ENCODE measurements at regions not wholly inside any gene's neighbourhood (a gene's known extent, or its start where the extent isn't known, plus 50 kb on each side); places are given as distances from the start of the nearest gene placed in this dataset.

GRCh38 chr12:24759155-24759554, 189.7 kb downstream of the BCAT1 start:
- peak; percentile 83 for DNase-seq (ENCODE audit: low read depth)

GRCh38 chr12:24756479-24757024, 192.3 kb downstream of the BCAT1 start:
- DNase-seq (ENCODE audit: low read depth): no peak

- peak; percentile 93 for DNase-seq (ENCODE audit: low read depth)
These were observed 193.9 kb downstream of the BCAT1 start for GRCh38 chr12:24754690-24755638.

GRCh38 chr12:24752763-24753462, 196.0 kb downstream of the BCAT1 start:
- no peak for DNase-seq (ENCODE audit: low read depth)

- DNase-seq (ENCODE audit: low read depth): peak; percentile 15
These were observed 197.7 kb downstream of the BCAT1 start for GRCh38 chr12:24751181-24751580.

GRCh38 chr12:24750263-24750662, 198.6 kb downstream of the BCAT1 start:
- no peak for DNase-seq (ENCODE audit: low read depth)

GRCh38 chr12:24749171-24749570, 199.7 kb downstream of the BCAT1 start:
- no peak for DNase-seq (ENCODE audit: low read depth)

- DNase-seq (ENCODE audit: low read depth): no peak
These were observed 200.6 kb downstream of the BCAT1 start for GRCh38 chr12:24748326-24748725.

GRCh38 chr12:24746864-24747263, 202.0 kb downstream of the BCAT1 start:
- no peak for DNase-seq (ENCODE audit: low read depth)

GRCh38 chr12:24746006-24746671, 202.8 kb downstream of the BCAT1 start:
- DNase-seq (ENCODE audit: low read depth): no peak

GRCh38 chr12:24743941-24744793, 204.7 kb downstream of the BCAT1 start:
- DNase-seq (ENCODE audit: low read depth): no peak

- DNase-seq (ENCODE audit: low read depth): no peak
These were observed 206.5 kb downstream of the BCAT1 start for GRCh38 chr12:24742378-24742777.

GRCh38 chr12:24741216-24741615, 207.7 kb downstream of the BCAT1 start:
- no peak for DNase-seq (ENCODE audit: low read depth)

- DNase-seq (ENCODE audit: low read depth): no peak
These were observed 209.7 kb downstream of the BCAT1 start for GRCh38 chr12:24739106-24739779.

- peak; percentile 40 for DNase-seq (ENCODE audit: low read depth)
These were observed 210.5 kb downstream of the BCAT1 start for GRCh38 chr12:24738441-24738840.

- DNase-seq (ENCODE audit: low read depth): no peak
These were observed 217.3 kb downstream of the BCAT1 start for GRCh38 chr12:24731596-24731995.

- DNase-seq (ENCODE audit: low read depth): no peak
These were observed 218.4 kb downstream of the BCAT1 start for GRCh38 chr12:24730489-24730896.

- no peak for DNase-seq (ENCODE audit: low read depth)
These were observed 220.1 kb downstream of the BCAT1 start for GRCh38 chr12:24728826-24729225.

- DNase-seq (ENCODE audit: low read depth): peak; percentile 42
These were observed 220.5 kb downstream of the BCAT1 start for GRCh38 chr12:24728366-24728765.

GRCh38 chr12:24725616-24726015, 223.3 kb downstream of the BCAT1 start:
- DNase-seq (ENCODE audit: low read depth): no peak

- DNase-seq (ENCODE audit: low read depth): no peak
These were observed 224.1 kb downstream of the BCAT1 start for GRCh38 chr12:24724814-24725213.
